Activated naive CD4-positive, alpha-beta T cell treated with Interleukin-2 at 50 U/mL for 16 hours (primary cell): ENCODE measurements at regions not wholly inside any gene's neighbourhood (a gene's known extent, or its start where the extent isn't known, plus 50 kb on each side); places are given as distances from the start of the nearest gene placed in this dataset.

ENCODE experiments used
- DNase-seq: peaks from one replicate; pipeline ENCODE4 v3.0.0-alpha.2; 2020

GRCh38 chr2:236317938-236318396 lies 53.8 kb upstream of the ASB18 start:
- no peak for DNase-seq

- no peak for DNase-seq
These were observed 54.2 kb upstream of the ASB18 start for GRCh38 chr2:236318401-236318800.

GRCh38 chr2:236319036-236319435 lies 54.8 kb upstream of the ASB18 start:
- DNase-seq, result no peak

DNA sequence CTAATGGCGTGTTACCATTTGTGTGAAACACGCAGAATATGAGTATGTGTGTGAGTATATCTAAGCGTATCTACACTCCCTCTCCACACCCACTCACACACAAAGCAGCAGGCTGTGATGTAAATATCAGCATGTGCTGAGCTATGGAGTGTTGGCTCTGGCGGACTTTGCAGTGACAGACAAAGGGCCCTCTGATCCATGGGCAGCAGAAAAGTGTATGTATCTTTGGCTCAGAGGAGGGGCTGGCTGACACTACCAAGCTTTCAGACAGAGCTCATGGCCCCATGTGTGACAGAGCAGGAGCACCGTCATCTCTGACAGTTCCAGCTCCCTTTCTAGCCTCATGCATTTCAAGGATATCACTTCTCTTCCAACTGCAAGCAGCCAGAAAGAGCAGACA lies 57.2 kb upstream of the ASB18 start:
- DNase-seq, result no peak

GRCh38 chr2:236333417-236334121 lies 69.4 kb upstream of the ASB18 start:
- no peak for DNase-seq

- no peak for DNase-seq
These were observed 70.1 kb upstream of the ASB18 start for GRCh38 chr2:236334122-236334876.

DNA sequence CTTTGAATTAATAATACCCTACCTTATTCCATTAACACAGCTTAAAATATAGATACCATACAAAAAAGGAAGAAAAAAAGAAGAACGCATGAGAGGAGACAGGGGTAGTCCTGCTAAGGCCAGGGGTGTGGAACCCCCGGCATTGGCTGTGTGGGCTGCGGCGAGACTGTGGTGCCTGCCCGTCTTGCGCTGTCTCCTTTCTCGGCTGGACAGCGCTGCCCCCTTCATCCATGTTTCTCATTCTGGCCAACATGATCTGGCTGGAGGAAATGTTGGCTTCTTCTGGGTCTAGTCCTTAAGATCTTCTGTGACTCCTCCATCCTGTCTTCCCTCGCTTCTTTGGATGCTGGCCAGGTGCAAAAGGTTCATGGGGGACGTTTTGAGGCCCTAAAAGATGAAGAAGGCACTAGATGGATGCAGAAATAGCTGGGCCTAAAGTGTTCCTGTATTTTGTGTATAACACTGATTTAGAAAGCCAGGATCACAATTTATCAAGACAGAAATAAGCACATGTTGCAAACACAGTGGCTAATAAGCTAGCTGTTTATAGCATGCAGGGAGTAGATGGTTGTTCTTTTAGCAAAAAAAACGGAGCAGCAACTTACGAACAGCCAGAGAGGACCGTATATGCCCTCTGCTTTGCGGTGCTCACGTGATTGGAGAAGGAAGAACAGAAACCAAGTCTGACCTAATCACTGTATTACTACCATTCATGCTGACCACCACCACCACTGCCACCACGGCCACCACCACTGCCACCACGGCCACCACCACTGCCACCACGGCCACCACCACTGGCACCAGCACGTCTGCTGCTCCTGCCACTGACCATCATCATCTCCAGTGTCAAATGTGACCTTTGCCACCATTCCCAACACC lies 71.7 kb upstream of the ASB18 start:
- no peak for DNase-seq

- DNase-seq, result no peak
These were observed 72.6 kb upstream of the ASB18 start for GRCh38 chr2:236336575-236337464.

DNA sequence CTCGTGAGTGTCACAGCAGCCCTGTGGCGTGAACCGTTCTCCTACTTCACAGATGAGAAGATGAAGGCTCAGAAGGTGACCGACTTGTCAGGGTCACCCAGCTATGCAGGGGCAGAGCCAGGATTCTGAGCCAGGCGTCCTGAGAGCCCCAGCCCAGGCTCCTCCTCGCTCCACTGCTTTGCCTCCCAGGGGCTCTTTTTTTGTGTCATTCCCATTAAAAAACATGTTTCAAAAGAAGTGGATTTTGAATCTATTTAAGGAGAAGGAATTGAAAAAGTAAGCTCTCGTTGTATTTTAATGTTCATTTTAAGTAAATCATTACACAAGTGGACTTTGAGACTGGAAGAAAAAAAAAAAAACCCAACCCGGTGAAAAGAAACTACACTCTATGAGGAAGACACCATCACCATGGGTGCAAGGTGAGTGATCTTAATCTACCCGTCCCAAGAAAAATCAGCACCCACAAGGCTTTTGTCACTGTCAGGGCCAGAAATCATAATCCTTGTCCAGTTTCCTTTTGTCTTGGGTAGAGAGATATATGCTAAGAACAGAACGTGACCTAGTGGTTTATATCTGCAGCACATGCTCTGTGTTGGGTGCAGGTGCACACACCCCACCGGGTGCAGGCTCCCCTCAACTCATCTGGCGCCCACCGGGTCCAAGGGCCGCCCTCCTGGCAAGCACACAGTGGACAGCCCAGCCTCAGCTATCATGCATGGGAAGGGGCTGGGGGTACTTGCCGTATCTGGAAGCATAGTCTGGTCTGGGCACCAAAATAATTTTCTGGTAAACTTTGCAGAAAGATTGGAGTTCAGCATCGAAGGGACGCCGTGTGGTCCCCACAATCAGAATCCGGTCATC lies 73.5 kb upstream of the ASB18 start:
- no peak for DNase-seq

GRCh38 chr2:236338495-236339184 lies 74.4 kb upstream of the ASB18 start:
- DNase-seq, result no peak

- no peak for DNase-seq
These were observed 76.0 kb upstream of the ASB18 start for GRCh38 chr2:236340251-236340650.

- DNase-seq, result no peak
These were observed 76.9 kb upstream of the ASB18 start for GRCh38 chr2:236341067-236341466.

GRCh38 chr2:236341721-236342120 lies 77.5 kb upstream of the ASB18 start:
- no peak for DNase-seq

GRCh38 chr2:236342507-236342906 lies 78.3 kb upstream of the ASB18 start:
- no peak for DNase-seq

DNA sequence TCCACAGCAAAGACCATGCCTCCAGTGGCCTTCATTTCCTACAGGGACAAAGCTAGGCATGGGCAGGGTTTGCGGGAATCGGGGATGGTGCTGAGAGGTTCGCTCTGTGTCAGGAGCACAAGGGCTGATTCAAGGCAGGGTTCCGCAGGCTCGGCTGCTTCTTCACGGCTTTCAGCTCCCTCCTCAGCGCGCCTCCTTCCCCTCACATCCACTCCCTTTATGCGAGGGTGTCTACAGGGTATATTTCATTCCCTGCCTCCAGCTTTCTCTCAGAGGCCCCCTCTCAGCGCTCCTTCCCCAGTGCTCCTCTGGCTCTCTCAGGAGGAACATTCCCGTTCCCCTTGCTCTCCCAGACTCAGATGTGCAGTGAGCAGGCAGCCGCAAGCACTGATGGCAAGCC lies 78.7 kb upstream of the ASB18 start:
- DNase-seq, result no peak

GRCh38 chr2:236343400-236344161 lies 79.4 kb upstream of the ASB18 start:
- DNase-seq, result peak; percentile 48

DNA sequence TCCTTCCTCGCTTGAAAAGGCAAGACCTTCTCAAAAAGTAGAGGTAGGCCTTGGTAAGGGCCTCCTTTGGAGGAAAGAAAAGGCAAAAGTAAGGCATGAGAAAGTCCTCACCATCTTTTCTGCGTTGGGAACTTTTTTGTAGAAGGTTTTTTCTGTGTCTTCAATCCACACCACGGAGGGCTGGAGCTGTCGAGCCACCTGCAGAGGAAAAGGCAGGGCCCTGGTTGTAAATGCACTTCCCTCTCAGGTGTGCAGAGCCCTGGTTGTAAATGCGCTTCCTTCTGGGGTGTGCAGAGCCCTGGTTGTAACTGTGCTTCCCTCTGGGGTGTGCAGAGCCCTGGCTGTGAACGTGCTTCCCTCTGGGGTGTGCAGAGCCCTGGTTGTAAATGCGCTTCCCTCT lies 80.2 kb upstream of the ASB18 start:
- DNase-seq, result no peak

- DNase-seq, result no peak
These were observed 81.0 kb upstream of the ASB18 start for GRCh38 chr2:236345081-236345714.

DNA sequence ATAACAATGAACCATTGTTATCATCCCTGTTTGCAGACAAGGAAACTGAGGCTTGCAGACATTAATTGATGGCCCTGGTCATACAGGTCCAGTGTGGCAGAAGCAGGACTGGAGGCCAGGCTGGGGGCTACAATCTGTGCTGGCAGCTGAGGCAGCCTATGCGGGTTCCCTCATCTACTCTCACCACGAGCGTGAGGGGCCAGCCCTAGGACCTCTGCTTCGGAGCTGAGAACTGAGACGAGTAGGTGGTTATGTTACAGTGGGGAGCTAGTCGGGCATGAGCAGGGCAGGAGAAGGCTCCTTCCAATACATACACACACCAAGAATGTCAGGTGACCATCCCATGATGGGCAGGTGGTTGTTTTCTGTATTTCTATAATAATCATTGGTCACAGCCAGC lies 82.2 kb upstream of the ASB18 start:
- DNase-seq, result no peak

DNA sequence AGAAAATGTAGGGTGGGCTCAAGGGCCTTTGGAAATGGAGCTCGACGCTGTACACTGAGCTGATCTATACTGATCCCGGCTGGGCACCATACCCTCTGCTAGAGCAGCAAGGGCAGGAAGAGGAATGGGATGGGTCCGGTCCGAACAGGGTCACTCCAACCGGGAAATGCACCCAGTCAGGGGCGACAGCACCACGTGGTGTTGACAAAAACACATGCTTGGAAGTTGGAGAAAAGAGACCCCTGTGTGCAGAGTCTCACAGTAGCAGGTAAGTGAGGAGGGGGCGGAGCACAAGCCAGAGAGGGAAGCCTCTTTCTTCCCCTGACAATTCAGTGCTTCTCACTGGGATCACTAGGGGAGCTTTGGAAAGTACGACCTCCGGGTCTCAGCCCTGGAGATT lies 84.1 kb upstream of the ASB18 start:
- DNase-seq, result no peak
